HCT116 (cell line): ENCODE measurements at regions not wholly inside any gene's neighbourhood (a gene's known extent, or its start where the extent isn't known, plus 50 kb on each side); places are given as distances from the start of the nearest gene placed in this dataset.

Source experiments
- CTCF ChIP-seq, 3 experiments: fragments of 200-600 bp in 1 of 3; sonication (generic) in 1 of 3; IDR thresholded peaks in 2 of 3; conservative IDR thresholded peaks in 1 of 3; 2 replicates each; pipeline ENCODE4 v1.5.1; 2012 to 2017; ENCODE audit warnings: low read depth in 2 of 3, low read length in 2 of 3, antibody characterized with exemption in 1 of 3, borderline replicate concordance in 1 of 3, control low read depth in 1 of 3, mild to moderate bottlenecking in 1 of 3, mixed read lengths in 1 of 3, mixed run types in 1 of 3, moderate library complexity in 1 of 3; ENCODE audit not compliant: insufficient read depth in 1 of 3
- POLR2A ChIP-seq: IDR thresholded peaks from 2 replicates; pipeline ENCODE4 v1.7.0; 2011; ENCODE audit warnings: borderline replicate concordance; ENCODE audit not compliant: insufficient read depth, insufficient read length; ENCODE audit errors: extremely low read depth
- REST ChIP-seq: IDR thresholded peaks from 2 replicates; pipeline ENCODE4 v1.6.1; 2012; ENCODE audit warnings: low read depth

GRCh38 chr9:7676609-7677156, 122.9 kb downstream of the DMAC1 start:
- TF ChIP-seq POLR2A: no peak
- no peak for TF ChIP-seq REST
- TF ChIP-seq CTCF (IDR thresholded peaks at IDR 0.05 in 2 of 3, conservative IDR thresholded peaks at IDR 0.05 in 1 of 3; ENCODE audit: borderline replicate concordance in 1 of 3, insufficient read depth in 1 of 3, low read depth in 2 of 3, low read length in 2 of 3): no peak
